LoVo (cell line): ENCODE measurements at regions not wholly inside any gene's neighbourhood (a gene's known extent, or its start where the extent isn't known, plus 50 kb on each side); places are given as distances from the start of the nearest gene placed in this dataset.
A peak's percentile ranks its signal among the peaks of the same experiment; 100 is the strongest.

Source experiments
- DNase-seq: peaks from one replicate; pipeline ENCODE4 v3.0.0-alpha.2; 2016; ENCODE audit warnings: low spot score

DNA sequence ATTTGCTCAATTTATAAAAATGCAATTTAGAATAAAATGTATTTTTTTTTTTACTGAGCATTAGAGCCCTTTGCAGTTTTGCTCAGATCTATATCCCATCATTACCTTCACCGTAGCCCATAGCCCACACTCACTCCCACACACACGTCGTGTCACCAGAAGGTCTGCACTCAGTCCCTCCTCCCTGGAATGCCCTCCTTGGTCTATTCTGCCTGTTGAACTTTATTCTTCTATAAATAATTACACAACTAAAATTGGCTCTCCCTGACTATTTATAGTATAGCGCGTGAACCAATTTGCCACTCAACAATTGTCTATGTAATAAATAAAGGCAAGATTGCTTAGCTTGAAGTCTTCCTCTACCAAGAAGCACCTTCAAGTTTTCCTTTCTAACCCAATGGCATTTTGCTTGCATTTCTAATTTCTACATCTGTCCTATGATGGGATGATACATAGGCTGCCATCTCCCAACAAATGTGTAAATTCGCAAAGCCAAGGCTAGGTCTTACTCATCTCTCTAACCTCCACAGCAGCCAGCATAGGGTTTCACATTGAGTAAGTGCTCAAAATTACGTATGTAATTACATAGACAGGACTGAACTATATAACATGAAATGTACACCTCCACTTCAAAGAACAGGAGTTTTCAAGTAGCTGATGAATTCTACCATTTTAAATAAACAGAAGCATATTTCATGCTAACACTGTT lies 172.0 kb upstream of the HES1 start:
- DNase-seq: no peak

DNA sequence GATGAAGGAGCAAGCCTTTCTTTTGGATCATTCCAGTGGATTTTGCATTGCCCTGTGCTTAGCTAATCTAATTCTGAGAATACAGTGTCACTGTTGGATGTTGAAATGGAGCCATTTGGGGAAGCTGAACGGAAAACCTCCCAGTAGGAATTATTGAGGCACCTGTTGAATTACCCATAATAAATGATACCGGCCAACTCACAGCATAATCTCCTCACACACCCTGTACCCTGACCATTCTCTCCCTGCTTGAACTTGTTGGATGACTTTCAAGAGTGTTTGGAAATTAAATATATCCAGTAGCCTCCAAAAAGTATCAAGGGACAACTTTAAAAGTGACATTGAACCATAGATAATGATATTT lies 171.4 kb upstream of the HES1 start:
- no peak for DNase-seq

DNA sequence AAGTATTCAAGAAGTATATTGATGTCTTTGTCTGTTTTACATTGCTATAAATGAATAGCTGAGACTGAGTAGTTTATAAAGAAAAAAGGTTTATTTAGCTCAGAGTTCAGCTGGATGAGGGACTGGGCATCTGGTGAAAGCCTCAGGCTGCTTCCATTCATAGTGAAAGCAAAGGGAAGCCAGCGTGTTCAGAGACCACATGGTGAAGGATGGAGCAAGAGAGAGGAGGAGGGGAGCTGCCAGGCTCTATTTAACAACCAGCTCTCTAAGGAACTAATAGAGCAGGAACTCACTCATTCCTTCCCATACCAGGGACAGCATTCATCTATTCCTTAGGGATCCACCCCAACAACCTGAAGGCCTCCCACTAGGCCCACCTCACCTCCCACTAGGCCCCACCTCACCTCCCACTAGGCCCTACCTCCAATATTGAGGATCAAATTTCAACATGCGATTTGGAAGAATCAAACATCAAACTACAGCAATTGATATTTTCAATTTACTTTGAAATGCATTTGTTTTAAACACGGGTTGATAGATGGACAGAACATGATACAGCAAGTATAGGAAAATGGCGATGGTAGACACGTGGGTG lies 167.5 kb upstream of the HES1 start:
- no peak for DNase-seq

DNA sequence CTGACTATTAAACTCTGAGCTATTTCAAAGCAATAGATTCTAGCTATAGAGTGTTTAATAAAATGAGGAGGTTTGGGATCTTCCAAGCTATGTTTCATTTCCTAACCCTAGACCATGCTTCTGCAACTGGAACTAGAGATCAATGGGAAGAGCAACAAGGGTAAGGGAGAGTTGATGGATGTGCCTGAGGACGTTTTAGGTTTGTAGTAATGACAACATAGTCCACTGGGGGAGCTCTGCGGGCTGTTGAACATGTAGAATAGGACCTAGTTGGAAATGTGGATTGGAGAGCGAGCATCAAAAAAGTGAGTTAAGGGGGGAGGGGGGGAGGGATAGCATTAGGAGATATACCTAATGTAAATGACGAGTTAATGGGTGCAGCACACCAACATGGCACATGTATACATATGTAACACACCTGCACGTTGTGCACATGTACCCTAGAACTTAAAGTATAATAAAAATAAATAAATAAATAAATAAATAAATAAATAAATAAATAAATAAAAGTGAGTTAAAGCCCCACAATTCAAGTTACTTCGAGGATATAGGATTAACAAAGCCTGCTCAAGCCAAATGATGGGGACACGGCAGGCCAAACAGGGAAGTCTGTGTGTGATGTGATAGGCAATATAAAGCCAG lies 165.7 kb upstream of the HES1 start:
- peak; percentile 62 for DNase-seq

DNA sequence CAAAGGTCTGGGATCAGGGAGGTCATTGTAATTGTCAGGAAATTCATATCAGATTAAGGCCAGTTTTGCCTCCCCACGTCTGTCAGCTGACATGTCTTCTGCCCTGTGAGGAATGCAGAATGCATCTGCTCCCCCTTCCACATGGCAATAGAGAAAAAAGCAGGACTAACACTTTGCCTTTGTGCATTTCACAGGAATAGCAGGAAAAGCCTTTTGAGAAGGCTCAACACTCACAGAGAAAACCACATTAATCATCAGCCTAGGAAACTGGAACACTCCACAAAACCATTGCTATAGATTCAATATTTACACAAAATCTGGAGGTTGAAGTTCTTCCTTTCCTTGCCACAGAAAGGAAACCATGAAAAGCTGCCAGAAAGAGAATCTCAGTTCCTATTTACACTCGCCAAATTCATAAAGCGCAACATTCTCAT lies 165.2 kb upstream of the HES1 start:
- no peak for DNase-seq

DNA sequence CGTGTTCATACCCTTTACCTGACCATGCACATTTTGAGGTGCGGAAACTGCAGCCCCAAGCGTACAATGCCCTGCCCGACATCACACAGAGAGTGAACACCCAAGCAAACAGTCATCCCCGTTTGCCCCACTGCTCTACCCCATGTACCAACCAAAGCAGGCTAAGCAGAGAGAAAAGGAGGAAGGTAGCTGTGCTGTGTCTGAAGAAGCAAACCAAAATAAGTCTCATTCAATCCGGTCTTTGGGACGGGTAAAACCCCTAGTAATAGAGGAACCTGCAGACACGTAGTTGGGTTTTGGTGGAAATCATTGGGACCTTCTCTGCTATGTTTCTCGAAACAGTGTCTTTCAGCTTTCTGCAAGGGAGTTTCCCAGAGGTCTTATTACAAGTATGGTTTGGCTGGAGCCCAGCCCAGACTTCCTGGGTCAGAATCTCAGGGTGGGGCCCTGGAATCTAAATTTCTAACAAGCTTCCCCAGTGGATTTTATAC lies 164.6 kb upstream of the HES1 start:
- DNase-seq: peak; percentile 68

DNA sequence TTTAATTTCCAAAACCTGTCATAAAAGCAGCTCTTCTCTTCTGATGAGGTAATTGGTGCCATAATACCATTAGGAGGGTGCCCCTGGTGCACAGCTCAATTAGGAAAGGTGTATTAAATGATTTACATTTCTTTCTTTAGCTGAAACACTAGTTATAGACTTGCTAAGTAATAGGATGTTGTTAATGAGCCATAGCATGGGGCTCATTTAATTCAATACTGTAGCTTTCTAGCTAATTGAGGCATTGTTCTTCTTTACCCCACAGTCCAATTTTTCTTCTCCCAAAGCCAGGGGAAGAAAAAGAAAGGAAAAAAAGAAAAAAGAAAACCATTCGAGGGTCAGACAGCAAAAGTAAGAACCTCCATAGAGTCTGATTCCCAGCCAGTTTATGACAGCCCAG lies 164.0 kb upstream of the HES1 start:
- no peak for DNase-seq

DNA sequence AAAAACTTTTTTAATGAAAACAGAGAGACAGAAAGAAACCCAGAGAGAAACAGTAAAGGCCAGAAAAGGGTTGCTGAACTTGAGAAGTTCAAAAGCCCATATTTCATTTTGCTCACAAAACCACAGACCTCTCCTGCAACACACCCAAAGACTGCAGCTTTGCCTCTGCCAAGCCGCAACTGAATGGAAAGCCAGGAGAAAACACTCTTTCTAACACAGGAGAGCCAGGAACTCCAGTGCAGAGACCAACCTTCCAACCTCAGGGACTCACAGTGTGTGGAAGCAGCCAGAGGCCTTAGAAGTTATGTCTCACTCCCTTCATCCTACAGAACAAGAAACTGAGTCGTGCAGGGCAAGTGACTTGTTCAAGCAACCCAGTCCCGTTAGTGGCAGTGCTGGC lies 163.1 kb upstream of the HES1 start:
- DNase-seq: no peak

DNA sequence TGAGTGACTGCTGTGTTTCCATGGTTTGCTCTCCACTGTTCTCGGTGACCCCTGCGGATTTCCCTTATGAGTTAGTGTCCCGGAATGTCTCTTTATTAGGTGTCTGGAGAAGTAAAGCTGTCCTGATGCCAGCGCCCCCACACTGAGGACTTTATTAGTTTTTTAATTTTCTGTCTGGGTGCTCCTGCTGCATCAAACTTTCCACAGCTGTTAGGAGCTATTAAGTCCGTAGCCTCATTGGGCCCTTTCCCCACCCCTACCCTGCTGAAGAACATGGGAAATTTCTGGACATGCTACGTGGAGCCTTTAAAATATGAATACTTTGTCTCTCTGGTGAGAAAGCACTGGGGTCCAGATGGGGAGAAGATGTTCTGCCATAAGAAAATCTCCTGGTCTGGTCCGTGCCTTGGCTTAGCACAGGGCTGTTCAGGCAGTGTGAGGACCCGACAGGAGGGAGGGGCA lies 161.7 kb upstream of the HES1 start:
- DNase-seq: no peak

DNA sequence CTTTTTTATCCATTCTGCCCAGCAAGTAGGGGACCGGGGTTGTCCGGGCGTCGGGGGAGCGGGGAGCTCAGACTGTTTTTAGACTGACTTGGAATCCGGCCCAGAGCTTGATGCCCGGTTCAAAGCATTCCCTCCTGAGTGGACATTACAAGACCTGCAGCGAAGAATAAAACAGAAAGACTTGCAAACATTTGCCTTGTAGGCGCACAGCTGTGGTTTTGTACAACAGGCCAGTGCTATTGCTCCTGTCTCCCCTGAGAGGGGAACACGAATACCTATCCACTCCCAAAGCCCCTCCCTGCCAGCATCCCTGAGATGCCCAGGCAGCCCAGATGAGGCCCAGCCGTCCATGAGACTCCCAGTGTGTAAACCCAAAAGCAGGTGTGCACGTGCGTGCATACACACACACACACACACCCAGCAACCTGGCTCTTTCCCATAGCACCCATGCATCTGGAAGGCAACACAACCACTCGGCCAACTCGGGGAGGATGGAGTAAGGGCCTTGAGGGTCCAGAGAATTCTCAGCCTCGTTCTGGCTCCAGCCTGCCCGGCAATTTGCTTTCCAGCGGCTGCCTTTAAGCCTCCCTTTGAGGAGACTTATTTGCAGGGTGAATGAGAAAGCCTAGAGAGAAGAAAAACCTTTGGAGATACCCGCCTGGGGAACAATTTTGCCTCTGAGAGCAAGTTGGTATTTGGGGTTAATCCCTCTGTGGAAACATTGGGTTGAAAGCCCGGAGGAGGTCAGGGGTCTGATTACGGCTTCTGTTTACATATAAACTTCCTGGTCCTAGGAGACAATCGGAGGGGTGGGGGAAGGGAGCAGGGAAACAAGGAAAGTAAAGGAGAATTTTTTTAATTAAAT lies 161.0 kb upstream of the HES1 start:
- DNase-seq: no peak

DNA sequence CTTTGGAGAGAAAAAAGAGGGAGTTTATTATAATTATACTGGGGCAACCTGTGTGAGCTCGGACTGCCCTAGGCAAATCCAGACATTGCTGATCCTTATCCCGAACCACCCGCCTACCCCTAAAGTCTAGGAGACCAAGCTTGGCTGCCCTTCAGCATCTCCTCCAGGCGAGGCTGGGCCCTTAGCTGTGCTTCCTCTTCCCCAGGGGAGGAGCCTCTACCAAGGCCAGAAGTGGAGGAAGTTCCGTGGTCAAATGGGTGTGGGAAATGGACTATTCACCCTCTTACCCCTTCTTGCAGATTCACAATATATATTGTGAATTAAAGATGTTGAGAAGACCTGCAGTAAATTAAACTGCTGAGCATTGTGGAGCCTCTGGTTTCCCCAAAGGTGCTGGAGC lies 158.3 kb upstream of the HES1 start:
- no peak for DNase-seq

DNA sequence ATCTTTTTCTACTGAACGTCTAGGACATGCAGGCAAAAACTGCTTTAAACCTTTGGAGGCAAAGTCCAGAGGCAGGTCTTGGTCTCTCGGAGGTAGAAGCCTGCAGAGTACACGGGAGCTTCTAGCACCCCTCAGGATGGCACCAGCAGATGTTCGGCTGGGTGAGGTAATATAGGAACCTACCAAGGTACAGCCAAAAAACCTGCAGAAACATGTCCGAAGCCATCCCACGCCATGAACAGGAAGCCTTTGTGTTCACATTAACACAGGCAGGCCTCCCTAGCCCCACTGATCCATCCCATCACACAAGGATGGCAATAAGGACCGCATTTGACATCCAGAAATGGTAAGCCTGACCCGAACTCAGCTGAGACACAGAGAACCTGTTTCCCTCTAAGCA lies 157.9 kb upstream of the HES1 start:
- no peak for DNase-seq

DNA sequence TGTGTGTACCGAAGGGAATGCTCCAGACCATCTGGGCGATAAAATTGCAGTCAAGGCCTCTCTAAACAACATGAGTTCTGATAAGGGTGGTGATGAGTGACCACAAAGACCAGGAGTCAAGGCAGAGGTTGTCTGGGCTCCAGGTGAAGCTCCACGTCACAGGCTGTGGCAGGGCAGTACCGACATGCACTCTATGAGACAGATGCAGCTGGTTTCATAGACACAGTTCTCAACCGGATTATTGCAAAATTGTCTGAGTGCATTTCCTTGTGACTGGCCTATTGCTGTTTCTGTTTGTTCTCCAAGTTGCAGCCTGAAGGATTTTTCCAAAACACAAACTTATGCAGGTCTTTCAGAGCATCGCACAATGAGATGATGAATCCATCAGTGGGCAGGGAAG lies 157.5 kb upstream of the HES1 start:
- DNase-seq: no peak

DNA sequence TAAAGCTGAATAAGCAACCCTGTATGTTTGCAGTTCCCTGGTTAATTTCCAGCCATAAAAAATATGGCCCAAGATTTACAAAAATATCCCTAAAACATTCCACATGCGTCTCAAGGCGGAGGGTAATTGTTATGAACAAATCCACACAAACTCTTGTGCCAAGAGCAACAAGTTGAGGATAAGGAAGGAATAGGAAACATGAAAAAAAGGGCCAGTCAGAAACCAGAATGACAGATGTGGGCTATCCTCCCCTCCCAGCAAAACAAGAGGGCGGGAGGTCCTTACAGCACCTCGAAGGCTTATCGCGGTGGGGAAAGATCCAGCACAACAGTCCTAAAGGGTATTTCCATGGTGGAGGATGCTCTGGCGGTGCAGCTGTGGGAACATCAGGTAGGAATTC lies 155.6 kb upstream of the HES1 start:
- no peak for DNase-seq

DNA sequence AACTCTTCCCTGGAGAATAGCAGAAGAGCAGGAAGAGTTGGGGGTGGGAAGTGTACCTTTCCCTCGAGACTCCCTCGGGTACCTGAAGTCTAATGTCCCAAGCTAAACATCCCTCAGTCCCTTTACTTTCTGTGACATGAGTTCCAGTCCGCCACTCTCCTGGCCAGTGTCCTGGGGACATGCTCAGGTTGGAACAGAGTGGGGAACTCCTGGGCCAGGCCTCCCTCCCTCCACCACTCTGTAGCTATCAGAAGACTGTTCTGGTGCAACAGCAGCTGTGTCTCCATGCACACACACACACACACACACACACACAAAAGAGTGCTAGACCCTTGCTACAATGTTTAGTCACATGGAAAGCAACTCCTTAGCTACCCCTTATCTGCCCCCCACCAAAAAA lies 155.0 kb upstream of the HES1 start:
- DNase-seq: no peak

DNA sequence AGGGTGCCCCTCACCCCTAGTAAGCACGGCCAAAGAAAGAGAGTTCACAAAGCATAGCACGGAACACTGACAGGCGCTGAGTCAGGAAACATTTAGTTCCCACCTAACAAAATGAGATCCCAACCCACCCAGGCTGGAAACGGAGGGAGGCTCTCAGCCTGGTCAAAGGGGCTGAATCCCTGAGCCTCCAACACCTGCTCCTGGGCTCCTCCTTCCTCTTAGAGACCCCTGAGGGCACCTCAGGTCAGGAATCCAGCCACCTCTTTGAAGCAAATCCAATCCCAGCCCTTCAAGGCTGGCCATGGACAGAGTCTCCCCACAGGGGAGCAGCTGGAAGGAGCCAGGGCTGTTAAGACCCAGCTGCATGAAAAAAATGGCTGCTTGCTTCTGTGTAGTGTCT lies 154.4 kb upstream of the HES1 start:
- DNase-seq: no peak

DNA sequence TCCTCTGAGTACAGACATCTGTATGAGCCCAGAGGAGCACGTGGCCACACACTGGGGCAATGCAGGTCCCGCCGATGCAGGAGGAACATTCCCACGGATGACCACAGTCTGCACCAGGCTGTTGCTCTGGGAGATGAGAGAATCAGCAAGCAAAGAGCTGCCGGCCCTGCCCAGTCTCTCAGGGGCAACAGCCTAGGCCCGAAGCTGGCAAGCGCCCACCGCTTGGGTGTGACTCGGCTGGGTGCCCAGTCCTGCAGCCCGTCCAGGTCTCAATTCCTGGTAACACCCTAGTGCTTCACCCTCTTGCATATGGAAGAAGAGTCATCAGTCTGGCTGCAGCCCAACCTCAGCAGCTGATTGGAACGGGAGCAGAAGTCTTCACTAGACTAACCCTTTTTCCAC lies 153.7 kb upstream of the HES1 start:
- DNase-seq: peak; percentile 83

DNA sequence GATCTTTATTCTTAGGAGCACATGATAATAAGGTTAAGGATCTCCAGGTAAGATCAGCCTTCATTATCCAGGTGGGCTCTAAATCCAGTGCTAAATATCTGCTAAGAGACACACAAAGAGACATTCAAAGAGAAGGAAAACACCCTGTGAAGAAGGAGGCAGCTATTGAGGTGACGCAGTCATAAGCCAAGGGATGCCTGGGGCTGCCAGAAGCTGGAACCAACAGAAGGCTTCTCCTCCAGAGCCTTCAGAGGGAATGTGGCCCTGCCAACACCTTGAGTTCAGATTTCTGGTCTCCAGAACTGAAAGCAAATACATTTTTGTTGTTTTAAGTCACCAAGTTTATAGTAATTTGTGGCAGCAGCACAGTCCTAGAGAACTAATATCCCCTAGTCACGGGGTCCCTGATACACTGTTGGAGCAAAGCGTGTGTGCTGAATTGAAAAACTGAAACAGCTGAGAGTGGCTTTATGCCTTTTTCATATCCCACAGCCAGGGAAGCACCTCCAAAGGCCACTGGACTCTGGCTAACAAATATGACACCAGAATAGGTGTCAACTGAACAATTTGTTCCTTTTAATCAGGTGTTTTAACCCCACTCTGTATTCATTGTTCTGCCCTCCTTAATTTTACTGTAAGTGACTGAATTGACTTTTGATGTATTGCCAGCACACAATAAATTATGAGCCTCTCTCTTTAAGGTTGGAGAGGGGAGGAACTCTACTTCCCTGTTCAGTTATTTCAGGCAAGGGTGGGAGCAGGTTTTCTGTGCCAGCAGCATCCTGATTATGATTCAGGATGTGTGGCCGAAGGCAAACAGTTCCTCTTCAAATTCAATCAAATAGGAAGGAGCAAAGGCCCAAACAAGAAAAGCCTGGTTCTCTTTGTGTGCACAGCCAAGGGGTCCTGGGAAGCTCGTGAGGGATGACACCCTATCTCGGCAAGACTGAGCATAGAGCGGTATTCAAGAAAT lies 151.8 kb upstream of the HES1 start:
- DNase-seq: no peak

DNA sequence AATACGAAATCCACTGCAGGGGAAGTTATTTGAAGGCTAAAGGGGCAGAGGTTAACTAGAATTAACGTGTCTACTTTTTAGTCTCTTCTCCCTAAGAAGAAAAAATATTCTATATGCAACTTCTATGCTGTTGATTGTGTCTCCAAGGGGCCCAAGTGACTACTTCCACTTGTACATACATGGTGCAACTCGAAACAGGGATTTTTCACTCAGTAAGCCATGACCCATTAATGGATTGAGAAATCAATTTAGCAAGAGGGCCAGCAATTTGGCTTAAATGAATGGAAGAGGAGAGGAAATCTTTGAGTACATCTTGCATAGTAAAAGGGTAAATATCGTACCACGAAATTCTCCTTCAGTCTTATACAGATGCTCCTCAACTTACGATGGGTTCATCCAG lies 151.1 kb upstream of the HES1 start:
- DNase-seq: no peak

DNA sequence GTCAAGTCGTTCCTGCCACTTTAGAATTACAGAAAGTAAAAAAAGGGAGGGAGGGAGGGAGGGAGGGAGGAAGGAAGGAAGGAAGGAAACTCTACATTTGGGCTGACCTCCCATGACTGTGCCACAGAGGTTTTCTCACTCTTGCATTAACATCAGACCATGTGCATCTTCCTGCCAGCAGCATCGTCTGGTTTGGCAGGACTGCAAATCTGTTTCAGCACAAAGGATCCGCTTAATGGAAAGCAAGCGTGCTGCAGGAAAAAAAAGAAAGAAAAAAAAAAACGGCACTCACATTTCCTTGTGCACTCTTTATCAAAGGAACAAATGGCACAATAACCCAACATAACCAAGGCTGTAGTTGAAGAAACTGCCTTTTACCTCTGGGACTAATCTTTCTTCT lies 148.8 kb upstream of the HES1 start:
- no peak for DNase-seq

DNA sequence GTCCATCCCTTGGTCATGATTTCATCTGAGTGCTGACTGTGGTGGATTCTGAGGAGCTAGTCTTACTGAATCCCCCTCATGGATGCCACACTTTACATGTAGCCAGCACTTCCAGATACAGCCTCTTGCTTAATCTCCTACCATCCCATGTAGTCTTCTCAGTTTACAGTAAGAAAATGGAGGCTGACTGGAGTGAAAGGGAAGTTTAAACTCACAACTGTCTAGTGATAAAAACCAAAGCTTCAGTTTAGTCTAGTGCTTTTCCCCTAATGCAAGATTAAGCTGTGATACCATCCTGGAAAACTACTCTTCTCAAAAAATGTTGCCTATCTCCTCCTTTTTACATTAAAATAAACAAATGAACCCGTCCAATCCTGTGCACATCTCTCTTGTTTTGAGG lies 146.8 kb upstream of the HES1 start:
- no peak for DNase-seq
